ENCODE measurements at regions not wholly inside any gene's neighbourhood (a gene's known extent, or its start where the extent isn't known, plus 50 kb on each side); places are given as distances from the start of the nearest gene placed in this dataset.

DNA sequence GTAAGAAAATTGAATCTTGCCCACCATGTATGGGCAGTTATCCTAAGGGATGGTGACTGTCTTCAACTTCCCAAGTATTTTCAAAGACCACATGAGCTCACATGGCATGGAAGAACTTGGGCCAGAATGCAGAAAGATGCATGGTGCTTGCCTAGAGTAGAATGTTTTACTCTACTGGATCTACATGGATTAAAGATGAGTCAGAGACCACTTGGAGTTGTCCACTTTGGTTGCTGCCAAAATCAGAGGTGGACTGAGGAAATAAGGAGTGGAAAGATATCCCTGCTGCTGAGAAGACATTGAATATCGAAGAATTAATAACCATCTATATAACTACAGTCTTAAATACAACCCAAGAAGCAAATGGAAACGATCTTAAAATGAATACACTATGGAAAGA, 498.1 kb downstream of the NLGN4X start:
- H3K4me1 ChIP-seq (ENCODE audit: control insufficient read depth in 1 of 2, insufficient read depth in 2 of 2, low read depth in 1 of 2, low read length in 1 of 2), result no peaks in the 10 kb centered on the region
- H2AFZ ChIP-seq (ENCODE audit: low read depth), result no peak overlapping the region
- no peaks in the 10 kb centered on the region for H3K79me2 ChIP-seq (ENCODE audit: insufficient read depth)
- no peaks in the 10 kb centered on the region for H4K20me1 ChIP-seq (ENCODE audit: insufficient read depth)
- H3K36me3 ChIP-seq (replicated peaks in 1 of 2; ENCODE audit: control insufficient read depth in 1 of 2, insufficient read depth in 2 of 2, low read length in 1 of 2), result no peaks in the 10 kb centered on the region
- H3K27me3 ChIP-seq (ENCODE audit: insufficient read depth), result no peaks in the 10 kb centered on the region
- no peaks in the 10 kb centered on the region for H3F3A ChIP-seq (replicated peaks; ENCODE audit: insufficient read depth)
- H3K27ac ChIP-seq (ENCODE audit: low read depth in 2 of 2, low read length in 1 of 2), result no peak overlapping the region
- no peaks in the 10 kb centered on the region for H3K9me2 ChIP-seq
- TF ChIP-seq MXI1 (IDR thresholded peaks at IDR 0.05; ENCODE audit: low read depth, low read length) (no peak), POLR2AphosphoS5 (IDR thresholded peaks at IDR 0.05; ENCODE audit: low read depth, low read length) (no peak), NFIC (IDR thresholded peaks at IDR 0.05; ENCODE audit: borderline replicate concordance) (no peak)
- no peaks in the 10 kb centered on the region for H3K9me3 ChIP-seq
- H3K4me3 ChIP-seq (ENCODE audit: low read depth in 2 of 2, low read length in 1 of 2), result no peak overlapping the region
- H3K9ac ChIP-seq, result no peak overlapping the region
- H3K4me2 ChIP-seq, result no peak overlapping the region
- 12% methylated on average over 2 of the region's 2 CpGs for WGBS (ENCODE audit: low lambda C conversion rate)
- CTCF ChIA-PET, result no interaction called here
- no peak for DNase-seq
- POLR2A ChIA-PET, result no interaction called here

DNA sequence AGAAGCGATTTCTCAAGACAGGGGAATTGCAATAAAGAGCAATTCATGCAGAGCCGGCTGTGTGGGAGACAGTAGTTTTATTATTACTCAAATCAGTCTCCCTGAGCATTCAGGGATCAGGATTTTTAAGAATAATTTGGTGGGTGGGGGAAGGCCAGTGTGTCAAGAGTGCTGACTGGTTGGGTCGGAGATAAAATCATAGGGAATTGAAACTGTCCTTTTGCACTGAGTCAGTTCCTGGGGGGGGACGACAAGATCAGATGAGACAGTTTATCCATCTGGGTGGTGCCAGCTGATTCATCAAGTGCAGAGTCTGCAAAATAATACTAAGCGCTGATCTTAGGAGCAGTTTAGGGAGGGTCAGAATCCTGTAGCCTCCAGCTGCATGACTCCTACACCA, 502.4 kb downstream of the NLGN4X start:
- Histone ChIP-seq H3K4me2 (no peak overlapping the region), H3K4me3 (ENCODE audit: low read depth in 2 of 2, low read length in 1 of 2) (no peak overlapping the region), H3K27me3 (ENCODE audit: insufficient read depth) (no peaks in the 10 kb centered on the region), H3F3A (replicated peaks; ENCODE audit: insufficient read depth) (no peaks in the 10 kb centered on the region), H4K20me1 (ENCODE audit: insufficient read depth) (no peaks in the 10 kb centered on the region), H3K9me3 (peaks cover 4% of the 10 kb centered on the region; the same call in 1 of the 2 replicates), H3K9me2 (0 out of 2 replicates have a peak, but pooled peaks cover 6% of the 10 kb centered on the region), H3K36me3 (replicated peaks in 1 of 2; ENCODE audit: control insufficient read depth in 1 of 2, insufficient read depth in 2 of 2, low read length in 1 of 2) (peaks cover 0 to 2% of the 10 kb centered on the region in 2 experiments), H3K4me1 (ENCODE audit: control insufficient read depth in 1 of 2, insufficient read depth in 2 of 2, low read depth in 1 of 2, low read length in 1 of 2) (no peaks in the 10 kb centered on the region), H3K27ac (ENCODE audit: low read depth in 2 of 2, low read length in 1 of 2) (peak overlapping the region in 1 of 2 experiments; percentile 54; a peak in 2 of 4 replicates), H2AFZ (ENCODE audit: low read depth) (no peak overlapping the region), H3K79me2 (ENCODE audit: insufficient read depth) (no peaks in the 10 kb centered on the region), H3K9ac (no peak overlapping the region; the same call in 1 of the 2 replicates)
- CTCF ChIA-PET, result no interaction called here
- DNase-seq, result no peak
- 18% methylated on average over 5 of the region's 5 CpGs for WGBS (ENCODE audit: low lambda C conversion rate)
- TF ChIP-seq MEF2A (IDR thresholded peaks at IDR 0.05; ENCODE audit: borderline replicate concordance, low read depth) (no peak), SIN3A (IDR thresholded peaks at IDR 0.05; ENCODE audit: borderline replicate concordance, low read depth, low read length) (no peak), TEAD4 (IDR thresholded peaks at IDR 0.05; ENCODE audit: borderline replicate concordance, insufficient read depth) (no peak), ELF1 (IDR thresholded peaks at IDR 0.05) (no peak), NRF1 (IDR thresholded peaks at IDR 0.05; ENCODE audit: low read depth, low read length) (no peak), CHD2 (IDR thresholded peaks at IDR 0.05; ENCODE audit: low read length, partially characterized antibody) (no peak), TCF12 (IDR thresholded peaks at IDR 0.05) (no peak), SMC3 (IDR thresholded peaks at IDR 0.05; ENCODE audit: low read depth, low read length) (no peak), JUND (IDR thresholded peaks at IDR 0.05) (no peak)
- TF ChIP-seq, protein P1, sequence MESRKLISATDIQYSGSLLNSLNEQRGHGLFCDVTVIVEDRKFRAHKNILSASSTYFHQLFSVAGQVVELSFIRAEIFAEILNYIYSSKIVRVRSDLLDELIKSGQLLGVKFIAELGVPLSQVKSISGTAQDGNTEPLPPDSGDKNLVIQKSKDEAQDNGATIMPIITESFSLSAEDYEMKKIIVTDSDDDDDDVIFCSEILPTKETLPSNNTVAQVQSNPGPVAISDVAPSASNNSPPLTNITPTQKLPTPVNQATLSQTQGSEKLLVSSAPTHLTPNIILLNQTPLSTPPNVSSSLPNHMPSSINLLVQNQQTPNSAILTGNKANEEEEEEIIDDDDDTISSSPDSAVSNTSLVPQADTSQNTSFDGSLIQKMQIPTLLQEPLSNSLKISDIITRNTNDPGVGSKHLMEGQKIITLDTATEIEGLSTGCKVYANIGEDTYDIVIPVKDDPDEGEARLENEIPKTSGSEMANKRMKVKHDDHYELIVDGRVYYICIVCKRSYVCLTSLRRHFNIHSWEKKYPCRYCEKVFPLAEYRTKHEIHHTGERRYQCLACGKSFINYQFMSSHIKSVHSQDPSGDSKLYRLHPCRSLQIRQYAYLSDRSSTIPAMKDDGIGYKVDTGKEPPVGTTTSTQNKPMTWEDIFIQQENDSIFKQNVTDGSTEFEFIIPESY (IDR thresholded peaks at IDR 0.05; ENCODE audit: borderline replicate concordance, low read depth), result no peak
- TF ChIP-seq, protein P2, sequence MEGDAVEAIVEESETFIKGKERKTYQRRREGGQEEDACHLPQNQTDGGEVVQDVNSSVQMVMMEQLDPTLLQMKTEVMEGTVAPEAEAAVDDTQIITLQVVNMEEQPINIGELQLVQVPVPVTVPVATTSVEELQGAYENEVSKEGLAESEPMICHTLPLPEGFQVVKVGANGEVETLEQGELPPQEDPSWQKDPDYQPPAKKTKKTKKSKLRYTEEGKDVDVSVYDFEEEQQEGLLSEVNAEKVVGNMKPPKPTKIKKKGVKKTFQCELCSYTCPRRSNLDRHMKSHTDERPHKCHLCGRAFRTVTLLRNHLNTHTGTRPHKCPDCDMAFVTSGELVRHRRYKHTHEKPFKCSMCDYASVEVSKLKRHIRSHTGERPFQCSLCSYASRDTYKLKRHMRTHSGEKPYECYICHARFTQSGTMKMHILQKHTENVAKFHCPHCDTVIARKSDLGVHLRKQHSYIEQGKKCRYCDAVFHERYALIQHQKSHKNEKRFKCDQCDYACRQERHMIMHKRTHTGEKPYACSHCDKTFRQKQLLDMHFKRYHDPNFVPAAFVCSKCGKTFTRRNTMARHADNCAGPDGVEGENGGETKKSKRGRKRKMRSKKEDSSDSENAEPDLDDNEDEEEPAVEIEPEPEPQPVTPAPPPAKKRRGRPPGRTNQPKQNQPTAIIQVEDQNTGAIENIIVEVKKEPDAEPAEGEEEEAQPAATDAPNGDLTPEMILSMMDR (IDR thresholded peaks at IDR 0.05), result no peak
- TF ChIP-seq, protein P3, sequence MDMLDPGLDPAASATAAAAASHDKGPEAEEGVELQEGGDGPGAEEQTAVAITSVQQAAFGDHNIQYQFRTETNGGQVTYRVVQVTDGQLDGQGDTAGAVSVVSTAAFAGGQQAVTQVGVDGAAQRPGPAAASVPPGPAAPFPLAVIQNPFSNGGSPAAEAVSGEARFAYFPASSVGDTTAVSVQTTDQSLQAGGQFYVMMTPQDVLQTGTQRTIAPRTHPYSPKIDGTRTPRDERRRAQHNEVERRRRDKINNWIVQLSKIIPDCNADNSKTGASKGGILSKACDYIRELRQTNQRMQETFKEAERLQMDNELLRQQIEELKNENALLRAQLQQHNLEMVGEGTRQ (IDR thresholded peaks at IDR 0.05; ENCODE audit: borderline replicate concordance, low read depth, low read length), result no peak
- TF ChIP-seq, protein P4, sequence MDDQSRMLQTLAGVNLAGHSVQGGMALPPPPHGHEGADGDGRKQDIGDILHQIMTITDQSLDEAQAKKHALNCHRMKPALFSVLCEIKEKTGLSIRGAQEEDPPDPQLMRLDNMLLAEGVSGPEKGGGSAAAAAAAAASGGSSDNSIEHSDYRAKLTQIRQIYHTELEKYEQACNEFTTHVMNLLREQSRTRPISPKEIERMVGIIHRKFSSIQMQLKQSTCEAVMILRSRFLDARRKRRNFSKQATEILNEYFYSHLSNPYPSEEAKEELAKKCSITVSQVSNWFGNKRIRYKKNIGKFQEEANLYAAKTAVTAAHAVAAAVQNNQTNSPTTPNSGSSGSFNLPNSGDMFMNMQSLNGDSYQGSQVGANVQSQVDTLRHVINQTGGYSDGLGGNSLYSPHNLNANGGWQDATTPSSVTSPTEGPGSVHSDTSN (IDR thresholded peaks at IDR 0.05), result no peak
- TF ChIP-seq, protein P5, sequence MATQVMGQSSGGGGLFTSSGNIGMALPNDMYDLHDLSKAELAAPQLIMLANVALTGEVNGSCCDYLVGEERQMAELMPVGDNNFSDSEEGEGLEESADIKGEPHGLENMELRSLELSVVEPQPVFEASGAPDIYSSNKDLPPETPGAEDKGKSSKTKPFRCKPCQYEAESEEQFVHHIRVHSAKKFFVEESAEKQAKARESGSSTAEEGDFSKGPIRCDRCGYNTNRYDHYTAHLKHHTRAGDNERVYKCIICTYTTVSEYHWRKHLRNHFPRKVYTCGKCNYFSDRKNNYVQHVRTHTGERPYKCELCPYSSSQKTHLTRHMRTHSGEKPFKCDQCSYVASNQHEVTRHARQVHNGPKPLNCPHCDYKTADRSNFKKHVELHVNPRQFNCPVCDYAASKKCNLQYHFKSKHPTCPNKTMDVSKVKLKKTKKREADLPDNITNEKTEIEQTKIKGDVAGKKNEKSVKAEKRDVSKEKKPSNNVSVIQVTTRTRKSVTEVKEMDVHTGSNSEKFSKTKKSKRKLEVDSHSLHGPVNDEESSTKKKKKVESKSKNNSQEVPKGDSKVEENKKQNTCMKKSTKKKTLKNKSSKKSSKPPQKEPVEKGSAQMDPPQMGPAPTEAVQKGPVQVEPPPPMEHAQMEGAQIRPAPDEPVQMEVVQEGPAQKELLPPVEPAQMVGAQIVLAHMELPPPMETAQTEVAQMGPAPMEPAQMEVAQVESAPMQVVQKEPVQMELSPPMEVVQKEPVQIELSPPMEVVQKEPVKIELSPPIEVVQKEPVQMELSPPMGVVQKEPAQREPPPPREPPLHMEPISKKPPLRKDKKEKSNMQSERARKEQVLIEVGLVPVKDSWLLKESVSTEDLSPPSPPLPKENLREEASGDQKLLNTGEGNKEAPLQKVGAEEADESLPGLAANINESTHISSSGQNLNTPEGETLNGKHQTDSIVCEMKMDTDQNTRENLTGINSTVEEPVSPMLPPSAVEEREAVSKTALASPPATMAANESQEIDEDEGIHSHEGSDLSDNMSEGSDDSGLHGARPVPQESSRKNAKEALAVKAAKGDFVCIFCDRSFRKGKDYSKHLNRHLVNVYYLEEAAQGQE (IDR thresholded peaks at IDR 0.05; ENCODE audit: low read depth, low read length), result no peak
- POLR2A ChIA-PET, result no interaction called here

Data from SK-N-SH (cell line).